ENCODE measurements at regions not wholly inside any gene's neighbourhood (a gene's known extent, or its start where the extent isn't known, plus 50 kb on each side); places are given as distances from the start of the nearest gene placed in this dataset.

DNA sequence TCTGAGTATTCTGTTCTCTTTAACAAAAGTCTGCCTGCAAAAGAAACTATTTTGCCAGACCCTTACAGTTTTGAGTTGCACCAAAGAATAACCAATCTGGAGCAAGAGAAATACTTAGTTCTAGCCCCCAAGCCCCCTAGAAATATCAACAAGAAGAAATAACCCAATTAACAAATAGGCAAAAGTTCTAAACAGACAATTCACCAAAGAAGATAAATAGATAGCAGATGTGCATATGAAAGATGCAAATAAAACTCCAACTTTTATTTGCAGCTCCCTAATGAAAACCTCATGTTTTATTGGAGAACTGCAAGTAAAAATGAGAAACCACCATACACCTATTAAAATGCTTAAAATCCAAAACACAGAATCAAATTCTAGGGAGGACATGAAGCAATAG is 1308.0 kb downstream of the CDH11 start:
- TF ChIP-seq, protein P1, sequence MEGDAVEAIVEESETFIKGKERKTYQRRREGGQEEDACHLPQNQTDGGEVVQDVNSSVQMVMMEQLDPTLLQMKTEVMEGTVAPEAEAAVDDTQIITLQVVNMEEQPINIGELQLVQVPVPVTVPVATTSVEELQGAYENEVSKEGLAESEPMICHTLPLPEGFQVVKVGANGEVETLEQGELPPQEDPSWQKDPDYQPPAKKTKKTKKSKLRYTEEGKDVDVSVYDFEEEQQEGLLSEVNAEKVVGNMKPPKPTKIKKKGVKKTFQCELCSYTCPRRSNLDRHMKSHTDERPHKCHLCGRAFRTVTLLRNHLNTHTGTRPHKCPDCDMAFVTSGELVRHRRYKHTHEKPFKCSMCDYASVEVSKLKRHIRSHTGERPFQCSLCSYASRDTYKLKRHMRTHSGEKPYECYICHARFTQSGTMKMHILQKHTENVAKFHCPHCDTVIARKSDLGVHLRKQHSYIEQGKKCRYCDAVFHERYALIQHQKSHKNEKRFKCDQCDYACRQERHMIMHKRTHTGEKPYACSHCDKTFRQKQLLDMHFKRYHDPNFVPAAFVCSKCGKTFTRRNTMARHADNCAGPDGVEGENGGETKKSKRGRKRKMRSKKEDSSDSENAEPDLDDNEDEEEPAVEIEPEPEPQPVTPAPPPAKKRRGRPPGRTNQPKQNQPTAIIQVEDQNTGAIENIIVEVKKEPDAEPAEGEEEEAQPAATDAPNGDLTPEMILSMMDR (conservative IDR thresholded peaks at IDR 0.05), result no peak
- TF ChIP-seq ZFX (IDR thresholded peaks at IDR 0.05), result no peak

All from C4-2B (cell line).